CD4-positive, CD25-positive, alpha-beta regulatory T cell (primary cell): ENCODE measurements at regions not wholly inside any gene's neighbourhood (a gene's known extent, or its start where the extent isn't known, plus 50 kb on each side); places are given as distances from the start of the nearest gene placed in this dataset.

ENCODE experiments used
- ATAC-seq, 2 donors: fragments of 150-1000 bp; cut with Tn5 transposase; one replicate each; pipeline ENCODE4 v1.10.0; 2021; ENCODE audit warnings: low read depth in 2 of 2, moderate number of reproducible peaks in 2 of 2, moderate library complexity in 1 of 2
- DNase-seq, 3 donors: peaks; one replicate each; pipeline versions ENCODE4 v3.0.0 to v3.0.0-alpha.2; 2012 to 2022; ENCODE audit warnings: mixed read lengths in 1 of 3
- H3K27ac ChIP-seq: one replicate; pipeline ENCODE4 v1.7.0; 2013; ENCODE audit warnings: mild to moderate bottlenecking, low read length; ENCODE audit not compliant: insufficient read depth, poor library complexity, severe bottlenecking
- H3K27me3 ChIP-seq: one replicate; pipeline ENCODE4 v1.7.0; 2013; ENCODE audit warnings: low read length; ENCODE audit not compliant: control insufficient read depth, insufficient read depth
- H3K36me3 ChIP-seq: one replicate; pipeline ENCODE4 v1.7.0; 2013; ENCODE audit warnings: mild to moderate bottlenecking, low read length, moderate library complexity; ENCODE audit not compliant: control insufficient read depth, insufficient read depth
- H3K4me1 ChIP-seq: 2 replicates; pipeline ENCODE4 v1.7.0; 2013; ENCODE audit warnings: mild to moderate bottlenecking, low read length; ENCODE audit not compliant: insufficient read depth, control insufficient read depth, poor library complexity, severe bottlenecking
- H3K4me3 ChIP-seq: one replicate; pipeline ENCODE4 v1.7.0; 2013; ENCODE audit warnings: low read depth, mild to moderate bottlenecking, low read length, moderate library complexity
- H3K9me3 ChIP-seq, 2 experiments: 1 replicate in 1 of 2; 2 replicates in 1 of 2; pipeline ENCODE4 v1.7.0; 2013; ENCODE audit warnings: low read length in 2 of 2, mild to moderate bottlenecking in 1 of 2, moderate library complexity in 1 of 2; ENCODE audit not compliant: control insufficient read depth in 2 of 2
- H3K27ac Mint-ChIP-seq, 3 donors: one replicate each; pipeline ENCODE4 v1.8.0; 2020 to 2022; ENCODE audit warnings: mild to moderate bottlenecking in 3 of 3, mixed read lengths in 3 of 3, moderate library complexity in 2 of 3
- H3K27me3 Mint-ChIP-seq: one replicate; pipeline ENCODE4 v1.8.0; 2022; ENCODE audit warnings: mild to moderate bottlenecking, mixed read lengths
- H3K36me3 Mint-ChIP-seq: one replicate; pipeline ENCODE4 v1.8.0; 2020; ENCODE audit warnings: mixed read lengths
- H3K4me1 Mint-ChIP-seq, 4 donors: one replicate each; pipeline ENCODE4 v1.8.0; 2020 to 2022; ENCODE audit warnings: mixed read lengths in 4 of 4, mild to moderate bottlenecking in 1 of 4
- H3K4me3 Mint-ChIP-seq, 4 donors: one replicate each; pipeline ENCODE4 v1.8.0; 2020 to 2022; ENCODE audit warnings: mild to moderate bottlenecking in 4 of 4, mixed read lengths in 4 of 4, moderate library complexity in 3 of 4
- H3K9me3 Mint-ChIP-seq, 7 donors: one replicate each; pipeline ENCODE4 v1.8.0; 2020 to 2022; ENCODE audit warnings: mixed read lengths in 7 of 7, mild to moderate bottlenecking in 3 of 7, moderate library complexity in 2 of 7

- H3K9me3 ChIP-seq: no peaks in the 10 kb centered on the region
Measured at GRCh38 chr9:11966786-11967185, 726.4 kb upstream of the TYRP1 start.

GRCh38 chr9:11968631-11969030 lies 724.6 kb upstream of the TYRP1 start:
- no peak overlapping the region for H3K4me3 Mint-ChIP-seq
- H3K27ac Mint-ChIP-seq: no peak overlapping the region

More at GRCh38 chr9:11966786-11967185, 726.4 kb upstream of the TYRP1 start:
- H3K4me1 ChIP-seq: no peaks in the 10 kb centered on the region
- ATAC-seq (no peak), DNase-seq (no peak)
- Mint-ChIP-seq H3K4me1 (no peaks in the 10 kb centered on the region), H3K27me3 (no peaks in the 10 kb centered on the region), H3K36me3 (no peaks in the 10 kb centered on the region), H3K4me3 (no peak overlapping the region), H3K27ac (no peak overlapping the region), H3K9me3 (peaks cover 0 to 28% (median 8%) of the 10 kb centered on the region in 7 donors)
- no peaks in the 10 kb centered on the region for H3K27me3 ChIP-seq
- no peak overlapping the region for H3K27ac ChIP-seq
- H3K36me3 ChIP-seq: no peaks in the 10 kb centered on the region
- no peak overlapping the region for H3K4me3 ChIP-seq

GRCh38 chr9:11973011-11973410 lies 720.2 kb upstream of the TYRP1 start:
- H3K4me1 Mint-ChIP-seq: no peaks in the 10 kb centered on the region

More at GRCh38 chr9:11968631-11969030, 724.6 kb upstream of the TYRP1 start:
- Histone ChIP-seq H3K4me1 (no peaks in the 10 kb centered on the region), H3K9me3 (no peaks in the 10 kb centered on the region), H3K4me3 (no peak overlapping the region), H3K36me3 (no peaks in the 10 kb centered on the region), H3K27ac (no peak overlapping the region), H3K27me3 (no peaks in the 10 kb centered on the region)
- Mint-ChIP-seq H3K36me3 (no peaks in the 10 kb centered on the region), H3K27me3 (no peaks in the 10 kb centered on the region), H3K4me1 (no peaks in the 10 kb centered on the region), H3K9me3 (peaks cover 0 to 28% (median 7%) of the 10 kb centered on the region in 7 donors)
- ATAC-seq (no peak), DNase-seq (no peak)

GRCh38 chr9:11973511-11973910 lies 719.7 kb upstream of the TYRP1 start:
- Mint-ChIP-seq H3K36me3 (no peaks in the 10 kb centered on the region), H3K27ac (no peak overlapping the region), H3K9me3 (peaks cover 0 to 33% (median 7%) of the 10 kb centered on the region in 7 donors), H3K4me1 (no peaks in the 10 kb centered on the region), H3K27me3 (no peaks in the 10 kb centered on the region), H3K4me3 (no peak overlapping the region)
- DNase-seq (no peak), ATAC-seq (no peak)
- Histone ChIP-seq H3K27me3 (no peaks in the 10 kb centered on the region), H3K27ac (no peak overlapping the region), H3K4me1 (no peaks in the 10 kb centered on the region), H3K36me3 (no peaks in the 10 kb centered on the region), H3K4me3 (no peak overlapping the region), H3K9me3 (peaks cover 0 to 4% of the 10 kb centered on the region in 2 experiments)

More at GRCh38 chr9:11973011-11973410, 720.2 kb upstream of the TYRP1 start:
- H3K27ac ChIP-seq: no peak overlapping the region
- no peak overlapping the region for H3K4me3 ChIP-seq
- no peaks in the 10 kb centered on the region for H3K36me3 ChIP-seq
- no peak overlapping the region for H3K27ac Mint-ChIP-seq
- DNase-seq (no peak), ATAC-seq (no peak)
- H3K4me3 Mint-ChIP-seq: no peak overlapping the region
- H3K9me3 Mint-ChIP-seq: peaks cover 0 to 29% (median 5%) of the 10 kb centered on the region in 7 donors
- no peaks in the 10 kb centered on the region for H3K27me3 ChIP-seq
- H3K4me1 ChIP-seq: no peaks in the 10 kb centered on the region
- peaks cover 0 to 4% of the 10 kb centered on the region in 2 experiments for H3K9me3 ChIP-seq
- no peaks in the 10 kb centered on the region for H3K36me3 Mint-ChIP-seq
- H3K27me3 Mint-ChIP-seq: no peaks in the 10 kb centered on the region

GRCh38 chr9:11992866-11993265 lies 700.3 kb upstream of the TYRP1 start:
- no peak overlapping the region for H3K4me3 ChIP-seq
- Mint-ChIP-seq H3K4me3 (no peak overlapping the region), H3K27ac (no peak overlapping the region), H3K9me3 (peaks cover 0 to 27% (median 2%) of the 10 kb centered on the region in 7 donors), H3K27me3 (no peaks in the 10 kb centered on the region), H3K36me3 (no peaks in the 10 kb centered on the region), H3K4me1 (no peaks in the 10 kb centered on the region)
- H3K4me1 ChIP-seq: no peaks in the 10 kb centered on the region
- DNase-seq: no peak
- H3K27me3 ChIP-seq: no peaks in the 10 kb centered on the region
- peaks cover 3 to 20% of the 10 kb centered on the region in 2 experiments for H3K9me3 ChIP-seq
- H3K36me3 ChIP-seq: no peaks in the 10 kb centered on the region
- H3K27ac ChIP-seq: no peak overlapping the region
- ATAC-seq: no peak

GRCh38 chr9:12014488-12014887 lies 678.7 kb upstream of the TYRP1 start:
- Mint-ChIP-seq H3K4me3 (no peak overlapping the region), H3K9me3 (peaks cover 0 to 44% (median 10%) of the 10 kb centered on the region in 7 donors), H3K36me3 (no peaks in the 10 kb centered on the region), H3K4me1 (no peaks in the 10 kb centered on the region), H3K27me3 (no peaks in the 10 kb centered on the region), H3K27ac (no peak overlapping the region)
- Histone ChIP-seq H3K4me3 (no peak overlapping the region), H3K9me3 (peaks cover 4 to 24% of the 10 kb centered on the region in 2 experiments), H3K27me3 (no peaks in the 10 kb centered on the region), H3K4me1 (no peaks in the 10 kb centered on the region), H3K27ac (no peak overlapping the region), H3K36me3 (no peaks in the 10 kb centered on the region)
- DNase-seq (no peak), ATAC-seq (no peak)

- no peaks in the 10 kb centered on the region for H3K4me1 Mint-ChIP-seq
Measured at GRCh38 chr9:12054235-12054634, 639.0 kb upstream of the TYRP1 start.

GRCh38 chr9:12056874-12057273 lies 636.3 kb upstream of the TYRP1 start:
- no peaks in the 10 kb centered on the region for H3K4me1 ChIP-seq
- Mint-ChIP-seq H3K36me3 (no peaks in the 10 kb centered on the region), H3K27me3 (no peaks in the 10 kb centered on the region), H3K4me1 (no peaks in the 10 kb centered on the region), H3K4me3 (no peak overlapping the region), H3K27ac (no peak overlapping the region), H3K9me3 (peaks cover 4 to 38% (median 8%) of the 10 kb centered on the region in 7 donors)
- peaks cover 7 to 10% of the 10 kb centered on the region in 2 experiments for H3K9me3 ChIP-seq
- H3K27me3 ChIP-seq: no peaks in the 10 kb centered on the region
- no peak overlapping the region for H3K27ac ChIP-seq
- H3K4me3 ChIP-seq: no peak overlapping the region
- H3K36me3 ChIP-seq: no peaks in the 10 kb centered on the region
- ATAC-seq: no peak
- no peak for DNase-seq

More at GRCh38 chr9:12054235-12054634, 639.0 kb upstream of the TYRP1 start:
- Histone ChIP-seq H3K36me3 (no peaks in the 10 kb centered on the region), H3K4me3 (no peak overlapping the region), H3K27me3 (no peaks in the 10 kb centered on the region), H3K27ac (no peak overlapping the region), H3K4me1 (no peaks in the 10 kb centered on the region), H3K9me3 (peaks cover 7 to 10% of the 10 kb centered on the region in 2 experiments)
- no peak overlapping the region for H3K27ac Mint-ChIP-seq
- peaks cover 0 to 46% (median 5%) of the 10 kb centered on the region in 7 donors for H3K9me3 Mint-ChIP-seq
- H3K27me3 Mint-ChIP-seq: no peaks in the 10 kb centered on the region
- H3K4me3 Mint-ChIP-seq: no peak overlapping the region
- ATAC-seq (no peak), DNase-seq (no peak)
- no peaks in the 10 kb centered on the region for H3K36me3 Mint-ChIP-seq
